T-cell (primary cell): ENCODE measurements at regions not wholly inside any gene's neighbourhood (a gene's known extent, or its start where the extent isn't known, plus 50 kb on each side); places are given as distances from the start of the nearest gene placed in this dataset.

Source experiments
- ATAC-seq, 4 experiments: fragments of 200-7000 bp in 3 of 4; fragments of 150-1000 bp in 1 of 4; cut with Tn5 transposase; replicated peaks in 1 of 4; 1 replicate in 3 of 4; 2 replicates in 1 of 4; pipeline ENCODE4 v1.10.0; 2021; ENCODE audit warnings: moderate library complexity in 3 of 4, mild to moderate bottlenecking in 2 of 4, moderate number of reproducible peaks in 1 of 4
- CTCF ChIA-PET, 2 donors: fragments of 300-600 bp; sonication (Branson Sonifier 250); formaldehyde crosslinking; loops; one replicate each; lab custom pipeline; 2022; ENCODE audit warnings: antibody characterized with exemption in 2 of 2; lab: Charles Lee
- POLR2A ChIA-PET, 2 donors: fragments of 300-600 bp; sonication (Branson Sonifier 250); formaldehyde crosslinking; loops; one replicate each; lab custom pipeline; 2022; ENCODE audit warnings: antibody characterized with exemption in 2 of 2; lab: Charles Lee
- DNase-seq, 35 experiments: peaks; one replicate each; pipeline versions ENCODE4 v3.0.0 to v3.0.0-alpha.2; 2013 to 2023
- H3K27ac ChIP-seq: one replicate; pipeline ENCODE4 v1.5.1; 2013; ENCODE audit warnings: low read length
- H3K27me3 ChIP-seq, 2 experiments: replicated peaks in 1 of 2; 1 replicate in 1 of 2; 2 replicates in 1 of 2; pipeline versions ENCODE4 v1.6.1 to v1.7.0; 2013; ENCODE audit warnings: low read length in 1 of 2, mixed read lengths in 1 of 2; ENCODE audit not compliant: control insufficient read depth in 2 of 2, insufficient read depth in 2 of 2; ENCODE audit errors: extremely low read depth in 1 of 2
- H3K36me3 ChIP-seq, 2 donors: 1 replicate in 1 of 2; 2 replicates in 1 of 2; pipeline versions ENCODE4 v1.6.1 to v1.7.0; 2013; ENCODE audit warnings: low read length in 1 of 2; ENCODE audit not compliant: control insufficient read depth in 2 of 2, insufficient read depth in 1 of 2; ENCODE audit errors: extremely low read depth in 1 of 2
- H3K4me1 ChIP-seq, 2 experiments: 1 replicate in 1 of 2; 2 replicates in 1 of 2; pipeline versions ENCODE4 v1.6.1 to v1.7.0; 2013; ENCODE audit warnings: low read length in 2 of 2, mixed read lengths in 1 of 2; ENCODE audit not compliant: insufficient read depth in 2 of 2, control insufficient read depth in 1 of 2; ENCODE audit errors: extremely low read depth in 1 of 2
- H3K4me3 ChIP-seq, 2 donors: 1 replicate in 1 of 2; 2 replicates in 1 of 2; pipeline versions ENCODE4 v1.5.1 to v1.7.0; 2013; ENCODE audit warnings: mild to moderate bottlenecking in 2 of 2, low read length in 1 of 2, moderate library complexity in 1 of 2; ENCODE audit not compliant: control insufficient read depth in 1 of 2; ENCODE audit errors: extremely low read depth in 1 of 2
- H3K9me3 ChIP-seq: 2 replicates; pipeline ENCODE4 v1.7.0; 2013
- H3K27ac Mint-ChIP-seq, 2 donors: one replicate each; pipeline ENCODE4 v1.8.0; 2020 to 2021; ENCODE audit warnings: mild to moderate bottlenecking in 2 of 2, mixed read lengths in 2 of 2
- H3K27me3 Mint-ChIP-seq, 2 donors: one replicate each; pipeline ENCODE4 v1.8.0; 2021 to 2022; ENCODE audit warnings: mixed read lengths in 2 of 2
- H3K36me3 Mint-ChIP-seq: one replicate; pipeline ENCODE4 v1.8.0; 2021; ENCODE audit warnings: mixed read lengths
- H3K4me1 Mint-ChIP-seq, 3 donors: one replicate each; pipeline ENCODE4 v1.8.0; 2020 to 2022; ENCODE audit warnings: mixed read lengths in 3 of 3, mild to moderate bottlenecking in 1 of 3
- H3K4me3 Mint-ChIP-seq, 3 donors: one replicate each; pipeline ENCODE4 v1.8.0; 2020 to 2022; ENCODE audit warnings: mild to moderate bottlenecking in 3 of 3, mixed read lengths in 3 of 3, moderate library complexity in 3 of 3
- H3K9me3 Mint-ChIP-seq, 3 donors: one replicate each; pipeline ENCODE4 v1.8.0; 2020 to 2022; ENCODE audit warnings: mixed read lengths in 3 of 3
- WGBS: methylation state at CpG from one replicate; pipeline ENCODE4 v1.1.5; 2013; ENCODE audit warnings: missing lambda C conversion rate; ENCODE audit not compliant: insufficient coverage; 5-methylcytosine and 5-hydroxymethylcytosine counted together

DNA sequence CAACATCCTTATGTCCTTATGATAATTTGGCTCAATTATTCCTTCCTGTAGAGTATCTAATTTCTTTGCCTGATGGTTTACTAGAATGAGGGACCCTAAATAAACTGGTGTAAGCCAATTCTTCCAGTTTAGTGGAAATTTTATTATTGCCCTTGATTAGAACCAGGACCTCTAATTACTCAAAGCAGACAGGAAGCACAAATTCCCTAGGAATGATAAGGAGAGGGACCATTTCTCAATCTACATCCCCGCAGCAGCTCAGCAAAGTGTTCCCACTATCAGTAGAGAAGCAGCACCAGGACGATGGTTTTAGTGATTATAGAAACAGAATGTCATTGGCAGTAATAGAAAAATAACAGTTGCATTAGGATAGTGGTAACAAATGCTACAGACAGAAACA is 97.1 kb downstream of the PLPPR4 start:
- no CpG with 5 or more reads among the region's 2 CpGs for WGBS
- H3K4me1 Mint-ChIP-seq, result no peaks in the 10 kb centered on the region
- Histone ChIP-seq H3K27ac (no peak overlapping the region), H3K36me3 (no peaks in the 10 kb centered on the region), H3K4me1 (no peaks in the 10 kb centered on the region), H3K27me3 (no peaks in the 10 kb centered on the region), H3K4me3 (no peak overlapping the region), H3K9me3 (no peaks in the 10 kb centered on the region)
- H3K27me3 Mint-ChIP-seq, result peaks cover 0 to 4% of the 10 kb centered on the region in 2 donors
- CTCF ChIA-PET, result no interaction called here
- ATAC-seq (no peak), DNase-seq (no peak)
- H3K4me3 Mint-ChIP-seq, result no peak overlapping the region
- no peak overlapping the region for H3K27ac Mint-ChIP-seq
- H3K9me3 Mint-ChIP-seq, result no peaks in the 10 kb centered on the region
- POLR2A ChIA-PET, result no interaction called here
- no peaks in the 10 kb centered on the region for H3K36me3 Mint-ChIP-seq

DNA sequence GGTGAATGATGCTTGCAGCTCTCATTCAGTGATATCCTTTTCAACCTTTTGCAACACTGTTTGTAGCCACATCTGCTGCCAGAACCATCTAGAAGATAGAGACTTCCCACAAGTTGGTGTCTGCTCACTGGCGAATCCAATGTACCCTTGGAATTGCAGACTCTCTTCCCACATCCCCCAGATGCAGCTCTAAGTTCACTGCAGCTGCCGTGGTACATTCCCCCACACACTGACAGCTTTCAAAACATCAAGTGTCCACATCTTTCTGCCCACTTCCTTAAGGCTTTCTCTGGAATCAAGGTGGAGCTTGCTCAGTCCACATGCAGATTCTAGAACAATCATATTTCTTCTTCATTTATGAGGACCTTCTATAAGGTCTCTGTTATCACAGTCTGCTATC is 99.2 kb downstream of the PLPPR4 start:
- 34% methylated on average over 2 of the region's 2 CpGs for WGBS
- Mint-ChIP-seq H3K36me3 (no peaks in the 10 kb centered on the region), H3K4me1 (no peaks in the 10 kb centered on the region), H3K27me3 (peaks cover 0 to 4% of the 10 kb centered on the region in 2 donors), H3K4me3 (no peak overlapping the region), H3K9me3 (no peaks in the 10 kb centered on the region), H3K27ac (no peak overlapping the region)
- Histone ChIP-seq H3K36me3 (no peaks in the 10 kb centered on the region), H3K27ac (no peak overlapping the region), H3K27me3 (no peaks in the 10 kb centered on the region), H3K9me3 (no peaks in the 10 kb centered on the region), H3K4me3 (no peak overlapping the region), H3K4me1 (no peaks in the 10 kb centered on the region)
- ATAC-seq (no peak), DNase-seq (no peak)
- ChIA-PET CTCF (no interaction called here), POLR2A (no interaction called here)

DNA sequence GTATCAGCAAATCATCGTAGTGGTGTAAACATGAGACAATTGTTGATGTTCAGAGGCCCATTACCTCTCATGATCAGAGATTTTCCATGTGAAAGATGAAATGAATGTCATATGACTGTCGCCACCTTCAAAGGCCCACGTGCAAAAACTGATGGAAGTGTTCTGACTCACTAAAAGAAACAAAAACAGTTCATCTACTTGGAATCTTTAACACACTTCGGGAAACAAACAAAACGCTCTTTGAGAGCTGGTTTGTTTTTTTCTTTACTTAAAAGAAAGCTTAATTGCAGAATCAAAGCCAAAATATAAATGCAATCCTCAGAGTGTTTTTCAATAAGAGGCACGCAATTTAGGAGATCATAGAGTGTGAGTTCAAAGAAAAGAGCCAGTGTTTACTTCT is 100.8 kb downstream of the PLPPR4 start:
- H3K4me1 ChIP-seq, result no peaks in the 10 kb centered on the region
- Mint-ChIP-seq H3K27me3 (peaks cover 3 to 4% of the 10 kb centered on the region in 2 donors), H3K27ac (no peak overlapping the region), H3K36me3 (no peaks in the 10 kb centered on the region), H3K4me1 (no peaks in the 10 kb centered on the region), H3K4me3 (no peak overlapping the region), H3K9me3 (no peaks in the 10 kb centered on the region)
- H3K9me3 ChIP-seq, result no peaks in the 10 kb centered on the region
- DNase-seq, result no peak
- ATAC-seq, result no peak
- POLR2A ChIA-PET, result no interaction called here
- H3K27me3 ChIP-seq, result no peaks in the 10 kb centered on the region
- no peaks in the 10 kb centered on the region for H3K36me3 ChIP-seq
- no peak overlapping the region for H3K27ac ChIP-seq
- WGBS, result no CpG with 5 or more reads among the region's 6 CpGs
- no peak overlapping the region for H3K4me3 ChIP-seq
- CTCF ChIA-PET, result interaction anchor here in 1 of 2 donors (0.7 kb wide), 1 partner anchor 672 kb away, joined by 3 read pairs; no protein-coding TSS in a partner anchor

DNA sequence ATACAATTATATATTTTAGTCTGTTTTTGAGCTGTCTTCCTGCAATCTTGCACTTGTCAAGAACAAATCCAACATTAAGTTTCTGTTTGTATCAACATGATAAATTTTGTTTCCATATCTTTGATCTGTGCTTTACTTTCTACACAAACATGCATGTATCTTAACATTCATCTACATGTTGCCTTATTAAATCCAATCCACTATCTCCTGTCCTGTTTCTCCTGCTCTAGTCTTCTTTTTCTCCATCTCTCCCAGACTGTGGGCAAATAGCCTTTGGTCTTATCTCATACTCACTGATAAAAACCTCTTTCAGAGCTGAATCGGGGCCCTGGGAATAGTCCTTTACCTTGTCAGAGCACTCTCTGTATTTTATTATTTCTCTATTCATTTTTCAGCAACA is 101.3 kb downstream of the PLPPR4 start:
- H3K27ac Mint-ChIP-seq, result no peak overlapping the region
- no peak overlapping the region for H3K4me3 Mint-ChIP-seq
- H3K36me3 Mint-ChIP-seq, result no peaks in the 10 kb centered on the region
- DNase-seq, result no peak
- POLR2A ChIA-PET, result no interaction called here
- H3K27me3 Mint-ChIP-seq, result peaks cover 3 to 4% of the 10 kb centered on the region in 2 donors
- Histone ChIP-seq H3K36me3 (no peaks in the 10 kb centered on the region), H3K4me3 (no peak overlapping the region), H3K27me3 (no peaks in the 10 kb centered on the region), H3K27ac (no peak overlapping the region), H3K9me3 (no peaks in the 10 kb centered on the region), H3K4me1 (no peaks in the 10 kb centered on the region)
- ATAC-seq, result no peak
- no peaks in the 10 kb centered on the region for H3K9me3 Mint-ChIP-seq
- CTCF ChIA-PET, result interaction anchor here in 1 of 2 donors (0.7 kb wide), 1 partner anchor 672 kb away, joined by 3 read pairs; no protein-coding TSS in a partner anchor
- H3K4me1 Mint-ChIP-seq, result no peaks in the 10 kb centered on the region
- 80% methylated on average over 1 of the region's 1 CpG for WGBS

DNA sequence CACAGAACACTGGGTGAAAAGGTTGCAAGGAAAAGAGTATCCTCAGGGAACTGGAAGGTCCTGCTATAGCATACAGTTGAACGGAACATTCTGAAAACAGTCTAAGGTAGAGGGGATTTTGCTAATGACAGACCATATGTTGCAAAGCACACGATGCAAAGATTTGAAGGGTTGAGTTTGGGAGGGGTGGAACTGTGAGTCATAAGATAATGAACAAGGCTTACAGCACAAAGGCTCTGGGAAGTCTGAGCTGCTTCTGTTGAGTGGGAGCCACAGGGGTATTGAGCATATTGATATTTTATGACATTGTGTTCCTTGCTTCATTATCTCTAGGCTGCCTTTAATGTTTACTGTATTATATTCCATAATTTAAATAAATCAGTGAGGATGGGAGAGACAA is 104.9 kb downstream of the PLPPR4 start:
- 100% methylated on average over 1 of the region's 2 CpGs for WGBS
- Mint-ChIP-seq H3K27me3 (peaks cover 3 to 4% of the 10 kb centered on the region in 2 donors), H3K27ac (no peak overlapping the region), H3K4me1 (peaks cover 0 to 4% (median 2%) of the 10 kb centered on the region in 3 donors), H3K36me3 (no peaks in the 10 kb centered on the region), H3K9me3 (no peaks in the 10 kb centered on the region), H3K4me3 (no peak overlapping the region)
- ATAC-seq, result no peak
- no peak overlapping the region for H3K27ac ChIP-seq
- H3K27me3 ChIP-seq, result no peaks in the 10 kb centered on the region
- H3K36me3 ChIP-seq, result no peaks in the 10 kb centered on the region
- no peak for DNase-seq
- CTCF ChIA-PET, result no interaction called here
- H3K4me1 ChIP-seq, result no peaks in the 10 kb centered on the region
- POLR2A ChIA-PET, result no interaction called here
- no peaks in the 10 kb centered on the region for H3K9me3 ChIP-seq
- no peak overlapping the region for H3K4me3 ChIP-seq

DNA sequence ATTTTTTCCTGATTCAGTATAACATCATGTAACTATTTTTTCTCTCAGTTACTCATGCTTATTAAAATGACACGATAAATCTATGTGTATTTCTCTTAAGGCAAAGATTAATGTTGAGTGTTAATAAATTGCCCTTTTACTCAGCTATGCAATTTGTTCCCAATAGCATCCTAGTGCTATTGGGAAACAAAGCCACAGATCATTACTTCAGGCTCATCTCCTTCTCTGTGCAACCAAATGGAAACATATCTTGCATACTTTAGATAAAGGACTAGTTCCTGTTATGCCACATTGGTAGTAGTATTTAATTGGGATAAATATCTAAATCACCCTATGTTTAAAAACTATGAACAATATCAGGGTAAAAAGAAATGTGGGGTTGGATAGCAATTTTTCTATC is 106.2 kb downstream of the PLPPR4 start:
- H3K36me3 ChIP-seq, result no peaks in the 10 kb centered on the region
- H3K27me3 ChIP-seq, result no peaks in the 10 kb centered on the region
- no peak overlapping the region for H3K27ac ChIP-seq
- H3K9me3 Mint-ChIP-seq, result no peaks in the 10 kb centered on the region
- no peak overlapping the region for H3K4me3 ChIP-seq
- no peaks in the 10 kb centered on the region for H3K4me1 ChIP-seq
- ChIA-PET POLR2A (no interaction called here), CTCF (no interaction called here)
- no peaks in the 10 kb centered on the region for H3K36me3 Mint-ChIP-seq
- no CpG with 5 or more reads among the region's 1 CpG for WGBS
- ATAC-seq, result no peak
- DNase-seq, result no peak
- no peak overlapping the region for H3K4me3 Mint-ChIP-seq
- H3K27me3 Mint-ChIP-seq, result peaks cover 3% of the 10 kb centered on the region in 2 donors
- H3K4me1 Mint-ChIP-seq, result peaks cover 0 to 4% (median 2%) of the 10 kb centered on the region in 3 donors
- H3K27ac Mint-ChIP-seq, result no peak overlapping the region
- no peaks in the 10 kb centered on the region for H3K9me3 ChIP-seq

DNA sequence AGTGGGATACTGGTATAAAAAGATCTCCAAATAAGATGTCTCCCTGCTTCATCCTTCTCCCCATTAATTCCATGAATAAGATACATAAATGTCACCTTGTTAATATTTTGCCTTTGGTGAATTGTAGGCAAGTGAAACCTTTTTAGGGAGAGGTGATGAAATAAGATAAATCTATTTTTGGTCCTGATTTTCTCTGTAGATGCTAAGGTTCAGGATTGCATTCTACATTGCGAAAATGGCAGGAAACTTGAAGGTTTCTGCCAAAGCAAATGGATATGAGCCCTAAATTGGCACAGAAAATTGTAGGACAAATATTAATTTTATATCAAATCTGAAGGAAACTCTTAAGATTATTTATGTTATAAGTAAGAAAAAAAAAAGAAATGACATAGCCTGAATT is 107.1 kb downstream of the PLPPR4 start:
- Mint-ChIP-seq H3K36me3 (no peaks in the 10 kb centered on the region), H3K9me3 (no peaks in the 10 kb centered on the region), H3K4me3 (no peak overlapping the region), H3K4me1 (peaks cover 0 to 4% (median 2%) of the 10 kb centered on the region in 3 donors), H3K27me3 (peaks cover 0 to 3% of the 10 kb centered on the region in 2 donors), H3K27ac (no peak overlapping the region)
- ChIA-PET POLR2A (no interaction called here), CTCF (no interaction called here)
- no peaks in the 10 kb centered on the region for H3K9me3 ChIP-seq
- H3K27me3 ChIP-seq, result no peaks in the 10 kb centered on the region
- H3K27ac ChIP-seq, result no peak overlapping the region
- DNase-seq (no peak), ATAC-seq (no peak)
- H3K4me3 ChIP-seq, result no peak overlapping the region
- no peaks in the 10 kb centered on the region for H3K36me3 ChIP-seq
- no CpG with 5 or more reads among the region's 1 CpG for WGBS
- no peaks in the 10 kb centered on the region for H3K4me1 ChIP-seq
